Left lung (tissue), 4 donors: ENCODE measurements at regions not wholly inside any gene's neighbourhood (a gene's known extent, or its start where the extent isn't known, plus 50 kb on each side); places are given as distances from the start of the nearest gene placed in this dataset.

Source experiments
- ATAC-seq: fragments of 200-7000 bp; cut with Tn5 transposase; one replicate; pipeline ENCODE4 v1.9.1; 2020; ENCODE audit warnings: moderate library complexity
- DNase-seq, 4 donors: peaks; one replicate each; pipeline ENCODE4 v3.0.0-alpha.2; 2013 to 2020
- H3K27ac ChIP-seq, 2 donors: fragments of 200-600 bp; sonication (generic) in 1 of 2; one replicate each; pipeline versions ENCODE4 v1.5.0 to v1.8.0; 2020 to 2021
- H3K27me3 ChIP-seq, 2 donors: fragments of 200-600 bp; sonication (generic) in 1 of 2; one replicate each; pipeline versions ENCODE4 v1.5.0 to v1.8.0; 2020 to 2021
- H3K36me3 ChIP-seq, 2 donors: fragments of 200-600 bp; sonication (generic) in 1 of 2; one replicate each; pipeline versions ENCODE4 v1.5.0 to v1.8.0; 2020 to 2021
- H3K4me1 ChIP-seq, 2 donors: fragments of 200-600 bp; one replicate each; pipeline ENCODE4 v1.8.0; 2021
- H3K4me3 ChIP-seq, 2 donors: fragments of 200-600 bp; sonication (generic) in 1 of 2; one replicate each; pipeline versions ENCODE4 v1.5.0 to v1.8.0; 2020 to 2021; ENCODE audit warnings: mild to moderate bottlenecking in 1 of 2
- H3K9me3 ChIP-seq, 2 donors: fragments of 200-600 bp; sonication (generic) in 1 of 2; one replicate each; pipeline versions ENCODE4 v1.5.0 to v1.8.0; 2020 to 2021
- CTCF ChIP-seq, 2 donors: fragments of 200-600 bp; sonication (generic) in 1 of 2; IDR thresholded peaks; one replicate each; pipeline versions ENCODE4 v1.5.0 to v1.8.0; 2021; ENCODE audit warnings: antibody characterized with exemption in 2 of 2
- intact Hi-C, 2 donors: fragments of 100-400 bp; cut with DNase I; formaldehyde crosslinking; loops; one replicate each; pipeline versions ENCODE4 v1.11.2 to v1.14.2; 2022
- donor health status: DM: no; HTN: yes; CAD: no.
- donor health status: DM: no; HTN: no; CAD: no.

GRCh38 chr13:79655509-79655908, 174.6 kb downstream of the NDFIP2 start:
- no peak overlapping the region for H3K4me3 ChIP-seq

DNA sequence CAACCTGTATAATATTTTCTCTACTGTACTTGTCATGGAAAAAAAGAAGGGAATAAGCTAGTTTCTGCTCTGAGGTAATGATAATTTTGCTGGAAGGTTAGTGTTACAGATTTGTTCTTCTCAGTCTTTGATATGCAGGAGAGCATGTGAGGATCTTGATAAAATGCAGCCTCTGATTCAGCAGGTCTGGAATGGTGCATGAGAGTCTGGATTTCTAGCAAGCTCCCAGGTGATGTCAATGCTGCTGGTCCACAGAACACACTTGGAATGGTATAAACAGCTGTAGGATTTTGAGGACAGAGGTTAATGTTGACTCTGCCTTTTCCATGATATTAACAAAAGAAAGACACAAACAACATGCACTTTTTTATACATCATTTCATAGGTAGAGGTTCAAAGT, 173.6 kb downstream of the NDFIP2 start:
- Histone ChIP-seq H3K9me3 (no peaks in the 10 kb centered on the region), H3K27me3 (no peaks in the 10 kb centered on the region), H3K27ac (no peak overlapping the region), H3K4me3 (no peak overlapping the region), H3K36me3 (no peaks in the 10 kb centered on the region), H3K4me1 (no peaks in the 10 kb centered on the region)
- DNase-seq (no peak), ATAC-seq (no peak)
- no peak for TF ChIP-seq CTCF (IDR thresholded peaks at IDR 0.05)
- intact Hi-C loops, result no loop called here

More at GRCh38 chr13:79655509-79655908, 174.6 kb downstream of the NDFIP2 start:
- no peak for TF ChIP-seq CTCF (IDR thresholded peaks at IDR 0.05)
- Histone ChIP-seq H3K9me3 (no peaks in the 10 kb centered on the region), H3K36me3 (no peaks in the 10 kb centered on the region), H3K4me1 (no peaks in the 10 kb centered on the region), H3K27me3 (no peaks in the 10 kb centered on the region), H3K27ac (no peak overlapping the region)
- DNase-seq, result no peak
- intact Hi-C loops, result no loop called here
- ATAC-seq, result no peak

- DNase-seq (no peak), ATAC-seq (no peak)
- Histone ChIP-seq H3K4me1 (no peaks in the 10 kb centered on the region), H3K27ac (no peak overlapping the region), H3K4me3 (no peak overlapping the region), H3K27me3 (no peaks in the 10 kb centered on the region), H3K9me3 (no peaks in the 10 kb centered on the region), H3K36me3 (no peaks in the 10 kb centered on the region)
- no peak for TF ChIP-seq CTCF (IDR thresholded peaks at IDR 0.05)
- intact Hi-C loops, result no loop called here
These were observed 169.7 kb downstream of the NDFIP2 start for GRCh38 chr13:79650688-79651087.

DNA sequence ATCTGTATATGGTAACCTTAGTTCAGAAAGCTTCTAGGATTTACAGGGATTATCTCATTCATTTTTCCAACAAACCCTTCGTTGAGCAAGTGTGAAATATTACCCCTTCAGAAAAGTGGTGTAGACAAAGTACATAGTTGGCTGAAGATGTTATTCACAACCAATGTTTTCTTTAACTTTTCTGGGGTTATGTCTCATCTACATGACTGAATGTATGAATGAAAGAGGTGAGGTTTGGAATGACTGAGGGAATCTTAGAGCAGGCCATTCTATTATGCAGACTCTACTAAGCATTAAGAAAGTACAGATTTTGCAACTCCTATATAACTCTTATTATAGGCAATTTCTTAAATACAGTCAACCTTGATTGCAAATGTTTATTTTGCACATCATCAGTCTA, 167.2 kb downstream of the NDFIP2 start:
- no peak for TF ChIP-seq CTCF (IDR thresholded peaks at IDR 0.05)
- intact Hi-C loops, result no loop called here
- no peak for ATAC-seq

DNA sequence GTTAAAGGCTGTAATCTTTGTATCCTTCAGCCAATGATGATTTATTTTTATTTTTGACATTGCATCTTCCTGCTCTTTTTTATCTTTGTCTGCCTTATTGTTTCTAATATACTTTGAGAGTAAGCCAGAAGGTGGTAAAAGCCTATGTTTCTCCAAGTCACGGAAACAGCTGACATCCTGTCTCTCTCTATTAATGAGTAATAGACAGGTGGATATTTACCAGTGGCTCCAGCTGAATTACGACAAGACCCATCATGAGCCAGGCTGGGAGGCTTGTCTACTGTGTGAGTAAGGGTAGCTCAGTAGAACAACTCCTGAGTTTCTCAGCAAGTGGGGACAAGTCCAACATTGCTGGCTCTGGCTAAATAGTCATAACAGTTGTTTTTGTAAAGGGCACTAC, 166.6 kb downstream of the NDFIP2 start:
- ATAC-seq, result no peak
- no peaks in the 10 kb centered on the region for H3K9me3 ChIP-seq
- intact Hi-C loops, result no loop called here
- H3K4me1 ChIP-seq, result no peaks in the 10 kb centered on the region
- H3K36me3 ChIP-seq, result no peaks in the 10 kb centered on the region
- no peak for DNase-seq
- no peaks in the 10 kb centered on the region for H3K27me3 ChIP-seq
- no peak for TF ChIP-seq CTCF (IDR thresholded peaks at IDR 0.05)
- H3K4me3 ChIP-seq, result no peak overlapping the region
- no peak overlapping the region for H3K27ac ChIP-seq

More for the DNA sequence above, 167.2 kb downstream of the NDFIP2 start:
- H3K36me3 ChIP-seq, result no peaks in the 10 kb centered on the region
- no peak for DNase-seq
- no peaks in the 10 kb centered on the region for H3K27me3 ChIP-seq
- H3K9me3 ChIP-seq, result no peaks in the 10 kb centered on the region
- H3K4me1 ChIP-seq, result no peaks in the 10 kb centered on the region
- H3K4me3 ChIP-seq, result no peak overlapping the region
- no peak overlapping the region for H3K27ac ChIP-seq
